GM04504 (cell line): ENCODE measurements at regions not wholly inside any gene's neighbourhood (a gene's known extent, or its start where the extent isn't known, plus 50 kb on each side); places are given as distances from the start of the nearest gene placed in this dataset.

Source experiments
- DNase-seq: peaks from one replicate; pipeline ENCODE4 v3.0.0-alpha.2; 2012; ENCODE audit warnings: low read depth

DNA sequence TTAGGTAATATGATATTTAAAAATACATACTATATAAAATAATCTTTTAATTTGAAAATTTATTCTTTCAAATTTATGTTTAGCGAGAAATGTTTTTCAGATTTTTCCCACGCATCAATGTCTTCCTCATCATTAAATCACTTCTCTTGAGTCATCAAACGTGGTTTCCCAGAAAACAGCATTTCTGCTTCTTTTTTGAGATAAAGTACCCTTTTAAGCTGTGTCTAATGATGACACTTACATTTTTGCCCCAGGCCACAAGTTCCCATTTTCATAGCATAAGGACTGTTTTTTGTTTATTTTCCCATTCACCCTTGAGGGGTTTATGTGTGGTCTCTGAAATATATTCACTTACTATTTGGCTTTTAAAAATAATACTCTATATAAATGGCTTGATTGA, 139.0 kb upstream of the HS3ST3A1 start:
- no peak for DNase-seq

DNA sequence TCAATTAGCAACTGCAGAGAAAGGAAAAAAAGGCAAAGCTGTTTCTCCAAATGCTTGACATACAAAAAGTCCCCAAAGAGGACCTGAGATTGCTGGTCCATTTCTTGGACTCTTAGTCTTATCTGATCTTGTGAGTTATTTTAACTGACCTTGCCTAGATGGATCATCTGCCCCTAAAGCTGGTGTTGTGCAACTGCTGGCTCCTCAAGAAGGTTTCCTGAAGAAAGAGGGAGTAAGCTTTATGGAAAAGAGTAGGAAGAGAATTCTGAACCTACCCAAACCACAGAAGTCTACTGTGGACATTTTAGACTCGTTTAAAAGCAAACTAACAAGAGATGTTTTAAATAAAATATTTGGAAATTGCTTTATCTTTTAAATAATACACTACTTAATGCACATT, 140.0 kb upstream of the HS3ST3A1 start:
- DNase-seq: no peak

GRCh38 chr17:13743906-13744305, 142.2 kb upstream of the HS3ST3A1 start:
- DNase-seq: no peak

DNA sequence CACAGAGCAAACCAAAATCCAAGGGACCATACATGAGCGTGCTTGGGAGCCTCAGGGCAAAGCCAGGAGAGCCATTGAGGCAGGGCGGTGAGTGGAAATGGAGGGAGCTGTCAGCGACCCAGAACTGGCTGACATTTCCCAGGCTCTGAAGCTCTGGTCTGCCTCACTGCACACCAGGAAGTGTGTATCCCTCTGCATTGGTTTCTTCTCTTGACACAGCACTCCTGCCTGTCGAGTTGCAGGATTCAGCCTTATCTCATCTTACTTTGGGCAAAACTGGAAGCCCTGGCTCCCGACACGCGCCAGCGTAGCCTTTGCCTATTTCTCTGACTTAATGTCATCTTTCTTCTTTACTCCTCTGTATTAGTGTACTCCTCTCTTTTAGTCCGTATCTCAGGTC, 144.7 kb upstream of the HS3ST3A1 start:
- DNase-seq: no peak

- no peak for DNase-seq
These were observed 147.6 kb upstream of the HS3ST3A1 start for GRCh38 chr17:13749166-13749890.

DNA sequence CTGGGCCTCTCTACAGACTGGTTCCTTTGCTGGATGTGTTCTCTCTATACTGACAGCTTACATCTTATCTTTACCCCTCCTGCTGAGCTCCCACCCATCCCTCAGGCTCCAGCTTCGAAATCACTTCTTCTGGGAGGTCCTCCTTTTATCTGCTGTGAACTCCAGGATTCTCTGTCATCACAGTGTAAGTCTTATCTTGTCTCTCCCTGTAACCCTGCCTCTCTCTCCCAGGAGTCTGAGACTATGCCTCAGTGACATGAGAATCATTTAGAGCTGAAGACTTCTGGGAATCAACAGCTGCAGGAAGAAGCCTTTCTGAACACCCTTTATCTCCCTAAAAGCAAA, 148.1 kb upstream of the HS3ST3A1 start:
- no peak for DNase-seq

GRCh38 chr17:13750816-13751793, 149.4 kb upstream of the HS3ST3A1 start:
- no peak for DNase-seq

- no peak for DNase-seq
These were observed 151.4 kb upstream of the HS3ST3A1 start for GRCh38 chr17:13753154-13753553.

DNA sequence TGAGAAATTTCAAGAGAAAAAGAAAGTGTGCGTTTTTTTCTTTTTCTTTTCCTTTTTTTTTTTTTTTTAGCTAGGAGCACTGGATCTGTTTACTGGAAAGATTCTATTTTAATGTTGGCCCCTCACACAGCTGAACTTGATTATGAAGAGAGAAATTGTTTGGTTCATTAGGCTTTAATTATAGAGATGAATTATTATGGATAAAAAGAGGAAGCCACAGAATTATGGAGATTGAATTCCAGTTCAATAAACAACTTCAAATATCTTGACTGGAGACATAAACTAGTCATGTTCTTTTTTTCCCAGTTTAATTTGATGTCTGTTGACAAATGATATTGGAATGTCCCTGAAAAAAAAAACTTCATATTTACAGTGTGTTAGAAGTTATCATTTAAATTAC, 152.0 kb upstream of the HS3ST3A1 start:
- no peak for DNase-seq

GRCh38 chr17:13755851-13756250, 154.1 kb upstream of the HS3ST3A1 start:
- no peak for DNase-seq

GRCh38 chr17:13756763-13757162, 155.0 kb upstream of the HS3ST3A1 start:
- no peak for DNase-seq

GRCh38 chr17:13757871-13758270, 156.1 kb upstream of the HS3ST3A1 start:
- no peak for DNase-seq

DNA sequence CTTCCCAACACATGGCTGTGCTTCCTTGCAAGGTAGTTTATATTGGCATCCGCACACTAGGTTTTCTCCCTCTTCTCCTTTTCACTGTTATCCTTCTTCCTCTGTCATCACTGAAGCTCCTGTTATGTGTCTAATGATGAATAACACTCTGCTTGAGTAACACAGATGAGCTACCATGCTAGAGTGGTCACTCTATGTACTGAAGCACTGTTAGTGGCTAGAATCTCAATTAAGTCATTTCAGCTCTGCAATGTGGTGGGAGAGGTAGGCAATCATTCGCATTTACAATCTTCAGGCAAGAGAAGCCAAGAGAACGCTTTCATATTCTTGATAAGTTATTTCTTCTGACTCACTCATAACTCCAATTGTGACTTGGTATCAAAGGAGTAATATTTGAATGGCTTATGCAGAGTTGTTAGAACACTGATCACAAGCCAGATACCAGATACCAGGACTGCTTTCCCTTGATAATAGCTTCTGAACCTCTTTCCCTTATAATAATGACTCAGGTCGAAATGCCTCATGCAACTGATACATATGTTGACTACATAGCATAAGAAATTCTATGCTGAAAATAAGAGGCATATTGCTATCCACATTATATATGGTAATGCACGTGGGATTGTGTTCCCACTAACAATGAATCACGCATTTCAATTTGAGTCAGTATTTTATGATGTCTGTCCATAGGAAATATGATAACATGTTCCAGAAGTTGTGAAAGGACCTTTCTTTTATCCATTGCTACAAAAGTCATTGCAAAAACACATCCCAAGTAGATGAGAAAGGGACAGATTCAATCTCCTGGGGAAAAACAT, 158.0 kb upstream of the HS3ST3A1 start:
- DNase-seq: no peak

GRCh38 chr17:13761038-13761603, 159.4 kb upstream of the HS3ST3A1 start:
- DNase-seq: no peak

GRCh38 chr17:13765701-13766100, 164.0 kb upstream of the HS3ST3A1 start:
- DNase-seq: no peak

- DNase-seq: no peak
These were observed 169.0 kb upstream of the HS3ST3A1 start for GRCh38 chr17:13770702-13771101.

- DNase-seq: no peak
These were observed 173.7 kb upstream of the HS3ST3A1 start for GRCh38 chr17:13775450-13775849.

DNA sequence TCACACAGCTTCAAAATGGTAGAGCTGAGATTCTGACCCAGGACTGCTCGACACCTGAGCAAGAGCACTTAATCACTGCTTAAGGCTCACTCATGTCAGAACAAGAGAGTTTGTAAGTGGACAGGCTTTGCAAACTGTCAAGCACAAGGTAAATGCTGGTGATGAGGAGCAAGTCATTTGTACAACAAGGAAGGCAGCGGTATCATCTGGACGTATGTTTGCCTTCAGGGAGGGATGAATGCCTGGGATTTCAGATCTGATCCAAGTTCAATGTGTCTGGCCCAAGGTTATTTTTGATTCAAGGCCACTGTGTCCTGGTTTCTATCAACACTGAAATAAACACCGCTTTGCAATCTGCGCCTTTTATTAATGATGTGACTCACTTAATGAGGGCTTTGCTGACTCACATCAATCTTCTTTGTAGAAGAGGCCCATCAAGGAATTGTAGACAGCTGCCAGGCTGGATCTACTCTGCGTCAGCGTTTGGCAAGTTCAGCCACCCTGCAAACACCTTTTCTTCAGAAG, 174.4 kb upstream of the HS3ST3A1 start:
- DNase-seq: peak; percentile 38

GRCh38 chr17:13777003-13777402, 175.3 kb upstream of the HS3ST3A1 start:
- no peak for DNase-seq

- no peak for DNase-seq
These were observed 182.8 kb upstream of the HS3ST3A1 start for GRCh38 chr17:13784434-13785095.

GRCh38 chr17:13785981-13786598, 184.4 kb upstream of the HS3ST3A1 start:
- peak; percentile 16 for DNase-seq
